Pancreas (tissue), 10 donors: ENCODE measurements at regions not wholly inside any gene's neighbourhood (a gene's known extent, or its start where the extent isn't known, plus 50 kb on each side); places are given as distances from the start of the nearest gene placed in this dataset.

Source experiments
- ATAC-seq, 4 donors: fragments of 200-7000 bp; cut with Tn5 transposase; one replicate each; pipeline versions ENCODE4 v1.8.0 to v1.9.1; 2020; ENCODE audit warnings: mild to moderate bottlenecking in 4 of 4, moderate library complexity in 4 of 4
- DNase-seq, 6 donors: peaks; one replicate each; pipeline ENCODE4 v3.0.0-alpha.2; 2020
- FAIRE-seq: peaks from 2 replicates; lab custom pipeline; 2012; peaks lifted over from hg19 to GRCh38; lab: Jason Lieb, UNC
- H3K27ac ChIP-seq, 4 donors: fragments of 200-600 bp; sonication (generic); 1 replicate in 3 of 4; 2 replicates in 1 of 4; pipeline versions ENCODE4 v1.5.0 to v1.8.0; 2020
- H3K27me3 ChIP-seq, 4 donors: fragments of 200-600 bp; one replicate each; pipeline ENCODE4 v1.8.0; 2021
- H3K36me3 ChIP-seq, 3 donors: fragments of 200-600 bp; sonication (generic) in 1 of 3; one replicate each; pipeline versions ENCODE4 v1.5.0 to v1.8.0; 2020 to 2021
- H3K4me1 ChIP-seq, 3 donors: fragments of 200-600 bp; one replicate each; pipeline ENCODE4 v1.8.0; 2021
- H3K4me3 ChIP-seq, 4 donors: fragments of 200-600 bp; sonication (generic) in 2 of 4; one replicate each; pipeline versions ENCODE4 v1.5.0 to v1.8.0; 2020 to 2021
- H3K9me3 ChIP-seq, 4 donors: fragments of 200-600 bp; one replicate each; pipeline ENCODE4 v1.8.0; 2021
- CTCF ChIP-seq, 4 donors: fragments of 200-600 bp; sonication (generic) in 3 of 4; IDR thresholded peaks; one replicate each; pipeline versions ENCODE4 v1.5.0 to v1.8.0; 2021; ENCODE audit warnings: antibody characterized with exemption in 4 of 4
- WGBS, 2 donors: extraction: QIAGEN DNeasy Blood & Tissue Kit; methylation state at CpG; one replicate each; pipeline ENCODE4 v1.1.7; 2013; 5-methylcytosine and 5-hydroxymethylcytosine counted together
- intact Hi-C, 3 donors: fragments of 100-400 bp; cut with DNase I; formaldehyde crosslinking; loops; one replicate each; pipeline versions ENCODE4 v1.11.1 to v1.14.2; 2022
- donor health status: healthy with polysubstance abuse.
- donor health status: DM: no; HTN: no; CAD: no; lungs with moderate emphysema.
- donor health status: DM: no; HTN: no; CAD: no.
- donor health status: control.
- donor health status: control.
- donor health status: Bipolar disorder and iron deficiency.
- donor health status: DM: yes; HTN: yes; CAD: no.
- donor health status: DM: no; HTN: no; CAD: no.
- donor health status: DM: no; HTN: no; CAD: no.
- donor health status: DM: yes; HTN: yes; CAD: no.

- Histone ChIP-seq H3K27me3 (no peaks in the 10 kb centered on the region), H3K27ac (no peak overlapping the region), H3K9me3 (no peaks in the 10 kb centered on the region), H3K4me1 (no peaks in the 10 kb centered on the region), H3K4me3 (no peak overlapping the region), H3K36me3 (no peaks in the 10 kb centered on the region)
- 56 to 71% methylated on average over 8 of the region's 8 CpGs for WGBS, 2 donors
- DNase-seq (no peak), ATAC-seq (no peak), FAIRE-seq (no peak)
- intact Hi-C loops = no loop called here
- TF ChIP-seq CTCF (IDR thresholded peaks at IDR 0.05) = no peak
Observed at GRCh38 chr19:32241306-32241705, 104.1 kb upstream of the ZNF507 start.

GRCh38 chr19:32241932-32242710, 103.3 kb upstream of the ZNF507 start:
- Histone ChIP-seq H3K9me3 (no peaks in the 10 kb centered on the region), H3K36me3 (no peaks in the 10 kb centered on the region), H3K4me1 (no peaks in the 10 kb centered on the region), H3K27me3 (no peaks in the 10 kb centered on the region), H3K27ac (no peak overlapping the region), H3K4me3 (no peak overlapping the region)
- intact Hi-C loops = no loop called here
- FAIRE-seq (no peak), DNase-seq (no peak), ATAC-seq (no peak)
- WGBS, 2 donors = 56 to 66% methylated on average over 21 of the region's 21 CpGs
- no peak for TF ChIP-seq CTCF (IDR thresholded peaks at IDR 0.05)

GRCh38 chr19:32246006-32246405, 99.4 kb upstream of the ZNF507 start:
- H3K27ac ChIP-seq = no peak overlapping the region
- H3K27me3 ChIP-seq = no peaks in the 10 kb centered on the region
- TF ChIP-seq CTCF (IDR thresholded peaks at IDR 0.05) = no peak
- no peaks in the 10 kb centered on the region for H3K4me1 ChIP-seq
- no peaks in the 10 kb centered on the region for H3K36me3 ChIP-seq
- 10 to 12% methylated on average over 5 of the region's 5 CpGs for WGBS, 2 donors
- intact Hi-C loops = no loop called here
- no peak for DNase-seq
- no peak for ATAC-seq
- no peak for FAIRE-seq
- no peak overlapping the region for H3K4me3 ChIP-seq
- no peaks in the 10 kb centered on the region for H3K9me3 ChIP-seq

DNA sequence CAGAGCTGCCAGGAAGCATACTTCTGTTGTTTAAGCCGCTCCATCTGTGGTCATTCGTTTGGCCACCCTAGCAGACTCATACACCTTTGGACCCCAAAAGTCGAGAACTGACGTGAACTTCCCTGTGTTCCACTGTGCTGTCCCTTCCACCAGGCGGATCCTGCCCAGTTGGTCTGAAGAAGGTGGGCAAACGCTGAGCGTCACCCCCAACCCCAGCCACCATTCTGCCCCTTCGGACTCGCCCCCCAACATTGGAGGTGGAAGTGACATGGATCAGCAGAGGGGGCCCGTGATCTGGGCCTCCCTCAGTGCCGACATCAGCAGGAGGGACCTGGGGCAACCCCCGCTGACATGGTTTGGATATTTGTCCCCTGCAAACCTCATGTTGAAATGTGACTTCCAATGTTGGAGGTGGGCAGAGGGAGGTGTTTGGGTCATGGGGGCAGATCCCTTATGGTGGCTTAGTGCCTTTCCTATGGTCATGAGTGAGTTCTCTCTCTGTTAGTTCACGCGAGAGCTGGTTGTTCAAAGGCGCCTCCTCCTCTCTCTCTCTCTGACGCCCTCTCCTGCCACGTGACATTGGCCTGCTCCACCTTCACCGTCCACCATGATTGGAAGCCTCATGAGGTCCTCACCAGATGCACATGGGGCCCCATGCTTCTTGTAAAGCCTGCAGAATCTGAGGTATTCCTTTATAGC, 93.6 kb upstream of the ZNF507 start:
- Histone ChIP-seq H3K4me1 (no peaks in the 10 kb centered on the region), H3K9me3 (no peaks in the 10 kb centered on the region), H3K36me3 (no peaks in the 10 kb centered on the region), H3K4me3 (no peak overlapping the region), H3K27me3 (no peaks in the 10 kb centered on the region), H3K27ac (no peak overlapping the region)
- DNase-seq (no peak), FAIRE-seq (no peak), ATAC-seq (no peak)
- TF ChIP-seq CTCF (IDR thresholded peaks at IDR 0.05) = no peak
- WGBS, 2 donors = 69 to 85% methylated on average over 17 to 18 of the region's 18 CpGs
- intact Hi-C loops = no loop called here

DNA sequence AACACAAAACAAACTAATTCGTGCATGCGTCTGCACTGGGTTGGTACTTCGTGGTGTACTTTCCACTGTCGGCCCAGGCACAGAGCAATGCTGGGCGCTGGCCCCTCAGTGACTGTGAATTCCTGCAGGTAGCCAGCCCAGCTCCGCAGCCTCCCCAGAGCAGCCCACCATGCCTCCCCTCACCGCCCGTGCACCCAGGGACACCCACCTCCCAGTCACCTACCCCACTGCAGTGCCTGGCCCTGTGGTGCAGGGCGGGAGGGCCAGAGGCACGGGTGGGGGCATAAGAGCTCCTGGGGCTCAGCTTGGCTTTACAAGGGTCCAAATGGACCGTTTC, 93.1 kb upstream of the ZNF507 start:
- WGBS, 2 donors = 67 to 86% methylated on average over 11 of the region's 11 CpGs
- Histone ChIP-seq H3K4me3 (no peak overlapping the region), H3K27ac (no peak overlapping the region), H3K9me3 (no peaks in the 10 kb centered on the region), H3K27me3 (no peaks in the 10 kb centered on the region), H3K4me1 (no peaks in the 10 kb centered on the region), H3K36me3 (no peaks in the 10 kb centered on the region)
- FAIRE-seq (no peak), ATAC-seq (no peak), DNase-seq (no peak)
- no peak for TF ChIP-seq CTCF (IDR thresholded peaks at IDR 0.05)
- intact Hi-C loops = no loop called here
